MCF 10A (cell line): ENCODE measurements at regions not wholly inside any gene's neighbourhood (a gene's known extent, or its start where the extent isn't known, plus 50 kb on each side); places are given as distances from the start of the nearest gene placed in this dataset.

Source experiments
- BruUV-seq: library from RNA; stranded (reverse); fragments of 400-500 nt; replicated peaks from 2 replicates; lab custom pipeline; 2021; lab: Mats Ljungman, UMichigan
- CTCF ChIA-PET: fragments of 300-600 bp; sonication (Branson Sonifier 250); formaldehyde crosslinking; extraction: SDS; loops from one replicate; lab custom pipeline; 2021; ENCODE audit warnings: antibody characterized with exemption, inconsistent platforms; lab: Yijun Ruan, JAX
- POLR2A ChIA-PET: fragments of 300-600, 350-650 bp; sonication (Branson Sonifier 250); formaldehyde crosslinking; extraction: SDS; loops from one replicate; lab custom pipeline; 2020; ENCODE audit warnings: antibody characterized with exemption, inconsistent platforms; lab: Yijun Ruan, JAX
- DNase-seq: peaks from one replicate; pipeline ENCODE4 v3.0.0-alpha.2; 2018; ENCODE audit not compliant: unreplicated experiment
- H3K27ac Mint-ChIP-seq: one replicate; pipeline ENCODE4 v1.8.0; 2022; ENCODE audit warnings: mild to moderate bottlenecking, low read depth, mixed read lengths; ENCODE audit not compliant: unreplicated experiment
- H3K27me3 Mint-ChIP-seq: one replicate; pipeline ENCODE4 v1.8.0; 2022; ENCODE audit warnings: mixed read lengths; ENCODE audit not compliant: insufficient read depth, unreplicated experiment
- H3K36me3 Mint-ChIP-seq: one replicate; pipeline ENCODE4 v1.8.0; 2022; ENCODE audit warnings: mild to moderate bottlenecking, moderate library complexity, mixed read lengths; ENCODE audit not compliant: insufficient read depth, unreplicated experiment
- H3K4me1 Mint-ChIP-seq: one replicate; pipeline ENCODE4 v1.8.0; 2022; ENCODE audit warnings: mixed read lengths; ENCODE audit not compliant: insufficient read depth, unreplicated experiment
- H3K4me3 Mint-ChIP-seq: one replicate; pipeline ENCODE4 v1.8.0; 2022; ENCODE audit warnings: mild to moderate bottlenecking, moderate library complexity, mixed read lengths; ENCODE audit not compliant: unreplicated experiment
- H3K9me3 Mint-ChIP-seq: one replicate; pipeline ENCODE4 v1.8.0; 2022; ENCODE audit warnings: mixed read lengths; ENCODE audit not compliant: unreplicated experiment
- CTCF ChIP-seq: fragments of 200-600 bp; IDR thresholded peaks from one replicate; pipeline ENCODE4 v1.8.0; 2022; ENCODE audit warnings: antibody characterized with exemption, mild to moderate bottlenecking; ENCODE audit not compliant: unreplicated experiment
- intact Hi-C: fragments of 100-400 bp; cut with micrococcal nuclease; formaldehyde crosslinking; loops from 2 replicates; pipeline ENCODE4 v1.14.1; 2022

GRCh38 chr1:185529673-185530072 is 204.5 kb upstream of the HMCN1 start:
- Mint-ChIP-seq H3K4me3 (no peak overlapping the region), H3K9me3 (no peaks in the 10 kb centered on the region), H3K36me3 (no peaks in the 10 kb centered on the region), H3K4me1 (no peaks in the 10 kb centered on the region), H3K27ac (no peak overlapping the region), H3K27me3 (no peaks in the 10 kb centered on the region)
- ChIA-PET POLR2A (interaction anchor here (0.6 to 4.9 kb wide), 5 partner anchors 9 to 213 kb away, joined by 3 to 17 read pairs (median 4); partner anchors contain the start of gene IVNS1ABP), CTCF (interaction anchor here (0.6 to 3.0 kb wide), 6 partner anchors 12 to 216 kb away, joined by 3 to 19 read pairs (median 4); no protein-coding TSS in a partner anchor)
- no TSS peak for BruUV-seq
- no peak for DNase-seq
- TF ChIP-seq CTCF: no peak
- intact Hi-C loops: loop anchor here (5.0 to 10.0 kb wide), 2 partner anchors 68 to 95 kb away; no protein-coding TSS in a partner anchor

GRCh38 chr1:185528084-185528676 is 206.0 kb upstream of the HMCN1 start:
- no TSS peak for BruUV-seq
- no peaks in the 10 kb centered on the region for H3K9me3 Mint-ChIP-seq
- CTCF ChIA-PET: interaction anchor here (0.6 to 3.0 kb wide), 5 partner anchors 18 to 1677 kb away, joined by 3 to 19 read pairs (median 4); no protein-coding TSS in a partner anchor
- intact Hi-C loops: loop anchor here (5.0 to 10.0 kb wide), 2 partner anchors 69 to 93 kb away; no protein-coding TSS in a partner anchor
- POLR2A ChIA-PET: interaction anchor here (1.0 to 4.9 kb wide), 8 partner anchors 9 to 211 kb away, joined by 3 to 17 read pairs (median 4); partner anchors contain the start of gene IVNS1ABP
- H3K36me3 Mint-ChIP-seq: no peaks in the 10 kb centered on the region
- peak; percentile 60 for DNase-seq
- H3K4me1 Mint-ChIP-seq: no peaks in the 10 kb centered on the region
- no peaks in the 10 kb centered on the region for H3K27me3 Mint-ChIP-seq
- no peak overlapping the region for H3K4me3 Mint-ChIP-seq
- TF ChIP-seq CTCF: no peak
- no peak overlapping the region for H3K27ac Mint-ChIP-seq

GRCh38 chr1:185526344-185527307 is 207.6 kb upstream of the HMCN1 start:
- Mint-ChIP-seq H3K4me1 (no peaks in the 10 kb centered on the region), H3K36me3 (no peaks in the 10 kb centered on the region), H3K27ac (no peak overlapping the region), H3K9me3 (no peaks in the 10 kb centered on the region), H3K4me3 (no peak overlapping the region), H3K27me3 (no peaks in the 10 kb centered on the region)
- no peak for DNase-seq
- CTCF ChIA-PET: interaction anchor here (1.1 to 3.0 kb wide), 2 partner anchors 69 kb away, joined by 6 to 19 read pairs; no protein-coding TSS in a partner anchor
- intact Hi-C loops: loop anchor here (5.0 to 10.0 kb wide), 2 partner anchors 71 to 92 kb away; no protein-coding TSS in a partner anchor
- BruUV-seq: no TSS peak
- TF ChIP-seq CTCF: no peak
- POLR2A ChIA-PET: interaction anchor here (1.0 to 4.9 kb wide), 4 partner anchors 10 to 210 kb away, joined by 4 to 17 read pairs (median 6); partner anchors contain the start of gene IVNS1ABP
